ENCODE measurements at regions not wholly inside any gene's neighbourhood (a gene's known extent, or its start where the extent isn't known, plus 50 kb on each side); places are given as distances from the start of the nearest gene placed in this dataset.

DNA sequence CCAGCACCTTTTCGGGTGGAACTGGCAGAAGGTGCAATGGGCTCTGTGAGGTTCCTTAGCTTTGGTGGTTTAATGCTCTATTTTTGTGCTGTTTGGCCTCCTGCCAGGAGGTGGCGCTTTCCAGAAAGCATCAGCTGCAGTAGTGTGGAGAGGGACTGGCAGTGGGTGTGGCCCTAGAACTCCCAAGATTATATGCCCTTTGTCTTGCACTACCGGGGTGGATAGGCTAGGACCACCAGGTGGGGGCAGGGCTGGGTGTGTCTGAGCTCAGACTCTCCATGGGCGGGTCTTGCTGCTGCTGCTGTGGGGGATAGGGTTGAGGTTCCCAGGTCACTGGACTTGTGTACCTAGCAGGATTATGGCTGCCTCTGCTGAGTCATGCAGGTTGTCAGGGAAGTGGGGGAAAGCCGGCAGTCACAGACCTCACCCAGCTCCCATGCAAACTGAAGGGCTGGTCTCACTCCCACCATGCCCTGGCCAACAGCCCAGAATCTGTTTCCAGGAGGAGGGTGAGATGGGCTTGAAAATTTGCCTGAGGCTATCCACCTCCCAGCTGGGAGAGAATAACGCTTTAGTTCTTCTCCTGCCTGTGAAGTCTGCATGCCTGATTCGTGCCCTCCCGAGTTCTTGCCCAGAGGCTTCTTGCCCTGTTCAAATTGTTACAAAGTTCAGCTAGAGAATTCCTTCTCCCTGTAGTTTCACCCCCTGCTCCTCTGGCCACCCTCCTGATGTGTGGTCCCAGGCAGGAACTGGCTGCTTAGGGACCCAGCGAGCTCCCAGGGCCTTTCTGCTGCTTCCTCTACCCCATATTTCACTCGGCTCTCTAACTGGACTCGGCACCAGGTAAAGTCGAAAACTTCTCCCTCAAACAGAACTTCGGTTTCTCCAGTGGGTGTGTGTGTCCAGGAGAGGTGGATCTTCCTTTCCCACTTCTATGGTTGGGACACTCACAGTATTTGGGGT, 76.5 kb upstream of the BTG3 start:
- ChIA-PET CTCF (ENCODE audit: low intra/inter-chr PET ratio, low total read pairs) (no interaction called here), POLR2A (no interaction called here)
- in situ Hi-C loops (cut with HindIII; ENCODE audit: extremely low pct_ligation_motif_present, low pct_unique_long_range_greater_than_20kb) (no loop called here), intact Hi-C loops (cut with micrococcal nuclease; ENCODE audit: unreplicated experiment) (no loop called here)
- Histone ChIP-seq H2AFZ (ENCODE audit: low read length) (no peak overlapping the region), H3K9me3 (ENCODE audit: low read length) (no peaks in the 10 kb centered on the region), H3K27me3 (ENCODE audit: control insufficient read depth in 1 of 2, insufficient read depth in 2 of 2, low read length in 2 of 2) (no peaks in the 10 kb centered on the region), H3K4me1 (ENCODE audit: insufficient read depth, low read length) (peaks cover 12% of the 10 kb centered on the region), H3K79me2 (ENCODE audit: insufficient read depth, low read length) (no peaks in the 10 kb centered on the region), H4K20me1 (ENCODE audit: insufficient read depth, low read length) (no peaks in the 10 kb centered on the region), H3K27ac (ENCODE audit: extremely low read length, insufficient read depth, low read length) (no peak overlapping the region), H3K9ac (ENCODE audit: insufficient read depth, low read depth, low read length) (no peak overlapping the region), H3K36me3 (replicated peaks in 1 of 2; ENCODE audit: control insufficient read depth in 1 of 2, insufficient read depth in 2 of 2, low read length in 2 of 2) (no peaks in the 10 kb centered on the region), H3K4me2 (ENCODE audit: low read depth, low read length) (peak overlapping the region; percentile 52), H3K4me3 (replicated peaks in 1 of 3; ENCODE audit: insufficient read depth in 1 of 3, low read depth in 2 of 3, low read length in 3 of 3) (peak overlapping the region in 2 of 3 experiments; percentile 16 to 48; a peak in 2 of 6 replicates)
- 51% methylated on average over 8 of the region's 13 CpGs for WGBS (ENCODE audit: low lambda C conversion rate)
- peak; percentile 33 for DNase-seq (ENCODE audit: low spot score)
- no TSS peak for BruUV-seq (replicated peaks)
- ATAC-seq, result peak; percentile 88
- no peak for FAIRE-seq
- TF ChIP-seq POGZ (CRISPR knock-in tag; IDR thresholded peaks at IDR 0.05) (peak; percentile 14; the same call in 1 of the 2 replicates), ZNF441 (CRISPR knock-in tag; IDR thresholded peaks at IDR 0.05; ENCODE audit: borderline replicate concordance) (no peak), ZSCAN30 (CRISPR knock-in tag; IDR thresholded peaks at IDR 0.05) (no peak), NFE2L1 (CRISPR knock-in tag; IDR thresholded peaks at IDR 0.05; ENCODE audit: borderline replicate concordance) (peak; percentile 63; the same call in 1 of the 2 replicates), REL (CRISPR knock-in tag; conservative IDR thresholded peaks at IDR 0.05) (no peak), THAP11 (CRISPR knock-in tag; IDR thresholded peaks at IDR 0.05) (0 out of 2 replicates have a peak, but pooled peaks have one; percentile 13), RFX5 (IDR thresholded peaks at IDR 0.05; ENCODE audit: low read depth, low read length) (no peak), SPEN (CRISPR knock-in tag; IDR thresholded peaks at IDR 0.05; ENCODE audit: low read depth) (no peak), ZMYM4 (CRISPR knock-in tag; IDR thresholded peaks at IDR 0.05) (peak; percentile 69), ZSCAN12 (CRISPR knock-in tag; IDR thresholded peaks at IDR 0.05) (no peak), FOSL2 (CRISPR knock-in tag; IDR thresholded peaks at IDR 0.05) (peak; percentile 67), NFE2L2 (IDR thresholded peaks at IDR 0.05; ENCODE audit: low read length) (peak; percentile 60; the same call in 1 of the 2 replicates), EHMT2 (IDR thresholded peaks at IDR 0.05; ENCODE audit: borderline replicate concordance, low read depth, low read length) (peak; percentile 52; the same call in 1 of the 2 replicates), ZNF232 (CRISPR knock-in tag; IDR thresholded peaks at IDR 0.05; ENCODE audit: borderline replicate concordance) (no peak), NKX3-1 (CRISPR knock-in tag; IDR thresholded peaks at IDR 0.05) (no peak)
- TF ChIP-seq, protein P1, sequence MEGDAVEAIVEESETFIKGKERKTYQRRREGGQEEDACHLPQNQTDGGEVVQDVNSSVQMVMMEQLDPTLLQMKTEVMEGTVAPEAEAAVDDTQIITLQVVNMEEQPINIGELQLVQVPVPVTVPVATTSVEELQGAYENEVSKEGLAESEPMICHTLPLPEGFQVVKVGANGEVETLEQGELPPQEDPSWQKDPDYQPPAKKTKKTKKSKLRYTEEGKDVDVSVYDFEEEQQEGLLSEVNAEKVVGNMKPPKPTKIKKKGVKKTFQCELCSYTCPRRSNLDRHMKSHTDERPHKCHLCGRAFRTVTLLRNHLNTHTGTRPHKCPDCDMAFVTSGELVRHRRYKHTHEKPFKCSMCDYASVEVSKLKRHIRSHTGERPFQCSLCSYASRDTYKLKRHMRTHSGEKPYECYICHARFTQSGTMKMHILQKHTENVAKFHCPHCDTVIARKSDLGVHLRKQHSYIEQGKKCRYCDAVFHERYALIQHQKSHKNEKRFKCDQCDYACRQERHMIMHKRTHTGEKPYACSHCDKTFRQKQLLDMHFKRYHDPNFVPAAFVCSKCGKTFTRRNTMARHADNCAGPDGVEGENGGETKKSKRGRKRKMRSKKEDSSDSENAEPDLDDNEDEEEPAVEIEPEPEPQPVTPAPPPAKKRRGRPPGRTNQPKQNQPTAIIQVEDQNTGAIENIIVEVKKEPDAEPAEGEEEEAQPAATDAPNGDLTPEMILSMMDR (CRISPR knock-in tag; IDR thresholded peaks at IDR 0.05), result peak; percentile 58
- TF ChIP-seq, protein P2, sequence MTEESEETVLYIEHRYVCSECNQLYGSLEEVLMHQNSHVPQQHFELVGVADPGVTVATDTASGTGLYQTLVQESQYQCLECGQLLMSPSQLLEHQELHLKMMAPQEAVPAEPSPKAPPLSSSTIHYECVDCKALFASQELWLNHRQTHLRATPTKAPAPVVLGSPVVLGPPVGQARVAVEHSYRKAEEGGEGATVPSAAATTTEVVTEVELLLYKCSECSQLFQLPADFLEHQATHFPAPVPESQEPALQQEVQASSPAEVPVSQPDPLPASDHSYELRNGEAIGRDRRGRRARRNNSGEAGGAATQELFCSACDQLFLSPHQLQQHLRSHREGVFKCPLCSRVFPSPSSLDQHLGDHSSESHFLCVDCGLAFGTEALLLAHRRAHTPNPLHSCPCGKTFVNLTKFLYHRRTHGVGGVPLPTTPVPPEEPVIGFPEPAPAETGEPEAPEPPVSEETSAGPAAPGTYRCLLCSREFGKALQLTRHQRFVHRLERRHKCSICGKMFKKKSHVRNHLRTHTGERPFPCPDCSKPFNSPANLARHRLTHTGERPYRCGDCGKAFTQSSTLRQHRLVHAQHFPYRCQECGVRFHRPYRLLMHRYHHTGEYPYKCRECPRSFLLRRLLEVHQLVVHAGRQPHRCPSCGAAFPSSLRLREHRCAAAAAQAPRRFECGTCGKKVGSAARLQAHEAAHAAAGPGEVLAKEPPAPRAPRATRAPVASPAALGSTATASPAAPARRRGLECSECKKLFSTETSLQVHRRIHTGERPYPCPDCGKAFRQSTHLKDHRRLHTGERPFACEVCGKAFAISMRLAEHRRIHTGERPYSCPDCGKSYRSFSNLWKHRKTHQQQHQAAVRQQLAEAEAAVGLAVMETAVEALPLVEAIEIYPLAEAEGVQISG (CRISPR knock-in tag; IDR thresholded peaks at IDR 0.05), result peak; percentile 97
- TF ChIP-seq, protein P3, sequence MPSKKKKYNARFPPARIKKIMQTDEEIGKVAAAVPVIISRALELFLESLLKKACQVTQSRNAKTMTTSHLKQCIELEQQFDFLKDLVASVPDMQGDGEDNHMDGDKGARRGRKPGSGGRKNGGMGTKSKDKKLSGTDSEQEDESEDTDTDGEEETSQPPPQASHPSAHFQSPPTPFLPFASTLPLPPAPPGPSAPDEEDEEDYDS (CRISPR knock-in tag; IDR thresholded peaks at IDR 0.05), result no peak
- TF ChIP-seq, protein P4, sequence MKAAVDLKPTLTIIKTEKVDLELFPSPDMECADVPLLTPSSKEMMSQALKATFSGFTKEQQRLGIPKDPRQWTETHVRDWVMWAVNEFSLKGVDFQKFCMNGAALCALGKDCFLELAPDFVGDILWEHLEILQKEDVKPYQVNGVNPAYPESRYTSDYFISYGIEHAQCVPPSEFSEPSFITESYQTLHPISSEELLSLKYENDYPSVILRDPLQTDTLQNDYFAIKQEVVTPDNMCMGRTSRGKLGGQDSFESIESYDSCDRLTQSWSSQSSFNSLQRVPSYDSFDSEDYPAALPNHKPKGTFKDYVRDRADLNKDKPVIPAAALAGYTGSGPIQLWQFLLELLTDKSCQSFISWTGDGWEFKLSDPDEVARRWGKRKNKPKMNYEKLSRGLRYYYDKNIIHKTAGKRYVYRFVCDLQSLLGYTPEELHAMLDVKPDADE (CRISPR knock-in tag; IDR thresholded peaks at IDR 0.05), result no peak
